ENCODE measurements at regions not wholly inside any gene's neighbourhood (a gene's known extent, or its start where the extent isn't known, plus 50 kb on each side); places are given as distances from the start of the nearest gene placed in this dataset.
"Not testable (repeated sequence)": the region's sequence is repeated elsewhere in the genome, so short reads cannot be mapped to it uniquely, and the experiment has no call there.

GRCh38 chr12:17352164-17352563 lies 737.8 kb downstream of the RERGL start:
- DNase-seq: no peak

- no peak for DNase-seq
Observed at GRCh38 chr12:17348311-17348710, 741.7 kb downstream of the RERGL start.

DNA sequence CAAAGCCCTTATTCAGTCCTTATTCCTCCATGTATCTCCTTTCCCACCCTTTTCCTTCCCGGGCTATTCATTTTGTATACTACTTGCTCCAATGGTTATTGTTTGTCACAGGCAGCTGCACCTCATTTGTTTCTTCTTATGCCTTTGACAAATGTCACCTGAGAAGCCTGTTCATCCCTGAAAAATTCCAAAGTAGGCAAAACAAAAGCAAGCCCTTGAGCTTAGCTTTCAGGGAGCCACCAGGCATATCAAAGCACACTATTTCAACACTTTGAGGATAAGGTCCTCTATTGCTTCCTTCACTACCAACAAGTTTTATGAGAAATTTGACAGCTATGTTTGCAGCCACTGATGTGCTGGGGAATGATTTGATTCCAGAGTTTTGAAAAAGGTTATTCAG lies 738.7 kb upstream of the LMO3 start:
- DNase-seq: no peak

- no peak for DNase-seq
Observed at GRCh38 chr12:17342381-17342961, 736.5 kb upstream of the LMO3 start.

GRCh38 chr12:17335487-17335886 lies 729.5 kb upstream of the LMO3 start:
- no peak for DNase-seq

DNA sequence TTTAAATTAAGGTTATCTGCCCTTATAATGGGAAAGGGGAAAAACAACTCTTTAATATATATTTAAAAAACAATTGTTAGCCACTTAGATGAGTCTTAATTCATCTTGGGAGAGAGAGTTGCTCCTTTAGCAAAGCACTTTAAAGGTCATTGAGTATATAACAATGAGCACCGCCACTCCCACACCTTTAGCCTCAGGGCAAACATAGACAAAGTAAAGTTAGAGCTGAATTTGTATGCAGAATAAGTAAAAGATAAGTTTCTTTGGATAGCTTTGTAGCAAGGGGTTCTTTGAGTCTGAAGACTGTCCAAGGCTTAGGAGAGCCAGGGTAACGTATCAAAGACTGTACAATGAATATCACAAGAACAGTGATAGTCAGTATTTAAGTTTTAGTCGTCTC lies 728.8 kb upstream of the LMO3 start:
- DNase-seq: no peak

DNA sequence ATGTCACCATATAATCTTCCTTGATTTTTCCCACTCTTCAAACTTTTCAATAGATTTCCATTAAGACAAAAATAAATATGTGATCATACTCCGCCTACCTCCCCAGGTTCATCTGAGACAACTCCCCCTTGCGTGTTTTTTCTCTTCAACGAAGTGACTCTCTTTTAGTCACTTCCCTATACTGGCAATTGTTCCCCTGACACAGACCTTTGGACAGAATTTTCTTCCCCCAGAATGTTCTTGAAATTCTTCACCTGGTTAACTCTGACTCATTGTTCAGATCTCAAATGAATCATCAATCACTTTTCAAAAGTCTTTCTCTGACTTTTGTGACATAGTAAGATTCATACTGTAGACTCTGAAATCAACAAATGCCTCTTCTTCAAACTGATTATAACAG lies 727.3 kb upstream of the LMO3 start:
- DNase-seq: no peak

GRCh38 chr12:17326649-17327048 lies 720.7 kb upstream of the LMO3 start:
- DNase-seq: no peak

- no peak for DNase-seq
Observed at GRCh38 chr12:17322090-17322489, 716.1 kb upstream of the LMO3 start.

GRCh38 chr12:17304503-17305347 lies 698.8 kb upstream of the LMO3 start:
- DNase-seq: no peak

- no peak for DNase-seq
Observed at GRCh38 chr12:17302001-17302400, 696.0 kb upstream of the LMO3 start.

DNA sequence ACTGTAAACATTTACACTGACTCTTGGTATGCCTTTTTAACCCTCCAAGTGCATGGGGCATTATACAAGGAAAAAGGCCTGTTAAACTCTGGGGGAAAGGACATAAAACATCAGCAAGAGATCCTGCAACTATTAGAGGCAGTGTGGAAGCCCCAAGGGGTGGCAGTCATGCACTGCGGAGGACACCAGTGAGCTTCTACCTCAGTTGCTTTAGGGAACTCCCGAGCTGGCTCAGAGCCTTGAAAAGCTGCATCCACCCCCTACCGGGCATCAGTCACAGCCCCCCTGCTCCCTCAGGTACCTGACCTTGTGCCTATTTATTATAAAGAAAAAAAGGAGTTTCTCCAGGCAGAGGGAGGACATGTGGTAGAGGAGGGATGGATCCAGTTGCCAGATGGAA lies 695.6 kb upstream of the LMO3 start:
- no peak for DNase-seq

GRCh38 chr12:17296882-17297281 lies 690.9 kb upstream of the LMO3 start:
- no peak for DNase-seq

DNA sequence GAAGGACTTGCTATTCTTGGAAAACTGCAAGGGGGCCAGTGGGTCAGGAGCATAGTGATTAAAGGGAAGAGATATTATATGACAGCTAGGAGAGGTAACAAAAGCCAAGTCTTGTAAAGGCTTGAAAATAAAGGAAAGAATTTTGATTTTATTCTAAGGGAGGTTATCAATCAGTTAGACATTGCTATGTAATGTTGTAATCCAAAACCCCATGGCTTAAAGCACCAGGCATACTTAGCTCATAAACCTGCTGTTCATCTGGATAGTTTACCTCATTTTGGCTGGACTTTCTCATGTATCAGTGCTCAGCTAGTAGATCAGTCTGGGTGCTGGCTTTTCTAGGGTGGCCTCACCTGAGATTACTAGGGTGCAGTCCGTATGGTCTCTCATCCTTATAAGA lies 680.9 kb upstream of the LMO3 start:
- DNase-seq: no peak

DNA sequence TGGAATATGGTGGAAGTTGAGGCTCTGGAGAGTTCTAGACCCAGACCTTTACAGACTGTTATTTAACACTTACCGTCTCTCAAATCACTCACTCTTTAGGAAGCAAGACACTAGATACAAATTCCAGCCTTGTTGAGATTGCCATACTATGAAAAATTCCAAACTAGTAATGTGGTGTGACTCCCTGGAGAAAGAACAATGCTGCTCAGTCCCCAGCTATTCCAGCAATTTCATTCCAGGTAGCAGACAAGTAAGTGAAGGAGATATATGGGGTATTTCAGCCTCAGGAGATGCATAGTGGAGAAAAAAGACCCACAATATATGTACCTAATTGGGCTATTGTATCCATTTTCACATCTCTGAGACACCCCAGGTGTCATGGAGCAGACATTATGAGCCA lies 678.9 kb upstream of the LMO3 start:
- DNase-seq: no peak

- DNase-seq: no peak
Observed at GRCh38 chr12:17283563-17283962, 677.6 kb upstream of the LMO3 start.

- not testable (repeated sequence) for DNase-seq
Observed at GRCh38 chr12:17282169-17282568, 676.2 kb upstream of the LMO3 start.

DNA sequence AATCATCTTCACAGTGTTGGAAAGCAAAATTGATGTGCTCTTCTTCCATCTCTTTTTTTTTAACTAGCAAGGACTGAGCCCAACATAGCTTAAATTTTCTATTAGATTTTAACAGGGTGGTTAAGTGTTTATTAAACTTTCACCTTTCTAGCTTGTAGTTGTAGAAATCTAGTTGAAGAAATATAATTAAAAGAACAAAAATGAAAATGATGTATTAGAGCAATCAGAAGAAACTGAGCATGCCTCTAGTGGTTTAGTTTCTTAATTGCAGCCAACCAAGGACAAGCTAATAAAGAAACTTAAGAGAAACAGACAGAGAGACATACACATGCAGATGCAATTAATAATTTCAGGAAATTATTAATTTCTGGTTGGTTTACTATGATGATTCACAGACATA lies 673.0 kb upstream of the LMO3 start:
- no peak for DNase-seq

DNA sequence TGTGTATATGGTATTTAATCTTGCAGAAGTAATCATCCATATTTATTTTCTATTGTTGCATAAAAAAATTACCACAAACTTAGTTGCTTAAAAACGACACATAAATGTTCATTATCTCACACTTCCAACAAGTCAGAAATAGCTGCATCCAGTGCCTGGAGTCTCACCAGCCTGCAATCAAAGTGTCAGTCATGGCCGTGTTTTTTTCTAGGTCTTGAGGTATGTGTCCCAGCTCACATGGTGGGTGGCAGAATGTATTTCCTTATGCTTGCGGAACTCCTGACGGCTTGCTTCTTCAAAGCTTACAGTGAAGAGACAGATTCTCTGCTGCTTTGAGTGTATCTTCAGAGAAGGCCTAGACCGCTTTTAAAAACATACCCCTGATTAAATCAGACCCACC lies 670.2 kb upstream of the LMO3 start:
- DNase-seq: no peak

- no peak for DNase-seq
Observed at GRCh38 chr12:17266856-17267255, 660.9 kb upstream of the LMO3 start.

- DNase-seq: no peak
Observed at GRCh38 chr12:17264603-17265002, 658.6 kb upstream of the LMO3 start.

DNA sequence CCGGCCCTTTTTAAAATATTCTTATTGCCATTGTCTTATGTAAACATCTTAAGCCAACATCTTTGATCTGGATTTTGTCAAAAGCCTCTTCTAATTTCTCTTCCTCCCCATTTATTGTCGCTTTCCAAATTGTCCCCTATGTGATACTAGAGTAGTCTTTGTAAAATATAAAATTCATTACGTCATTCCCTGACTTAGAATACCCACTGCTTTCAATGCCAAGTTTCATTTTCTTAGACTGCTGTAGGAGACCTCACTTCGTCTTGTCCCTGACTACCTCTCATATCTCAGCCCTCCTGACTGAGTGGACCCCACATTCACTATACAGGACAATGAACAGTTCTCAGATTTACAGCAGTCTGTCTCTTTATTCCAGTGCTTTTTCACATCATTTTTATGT lies 633.9 kb upstream of the LMO3 start:
- DNase-seq: no peak

DNA sequence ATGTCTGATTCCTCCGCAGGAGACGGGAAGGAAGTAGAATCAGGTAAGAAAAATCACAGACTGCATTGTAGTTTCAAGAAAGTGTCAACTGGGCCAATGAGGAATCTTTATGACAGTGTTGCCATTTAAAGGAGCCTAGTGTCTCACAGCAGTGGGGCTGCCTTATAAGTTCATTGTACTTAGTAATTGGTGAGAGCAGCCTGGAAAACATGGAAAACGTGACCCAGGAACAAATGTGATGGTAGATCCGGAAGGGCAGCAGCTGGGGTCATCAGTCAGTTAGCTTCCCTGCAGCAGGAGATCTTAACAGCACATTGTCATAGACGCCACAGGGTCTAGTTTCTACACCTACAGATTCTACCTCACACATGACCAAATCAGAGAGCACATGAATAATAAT lies 630.0 kb upstream of the LMO3 start:
- no peak for DNase-seq

GRCh38 chr12:17215759-17216570 lies 610.0 kb upstream of the LMO3 start:
- DNase-seq: no peak

Data from stimulated activated CD4-positive, alpha-beta T cell treated with anti-CD3 and anti-CD28 coated beads, Interleukin-15, amount 100 ng/mL, for 24 hours (primary cell).